ENCODE measurements at regions not wholly inside any gene's neighbourhood (a gene's known extent, or its start where the extent isn't known, plus 50 kb on each side); places are given as distances from the start of the nearest gene placed in this dataset.

DNA sequence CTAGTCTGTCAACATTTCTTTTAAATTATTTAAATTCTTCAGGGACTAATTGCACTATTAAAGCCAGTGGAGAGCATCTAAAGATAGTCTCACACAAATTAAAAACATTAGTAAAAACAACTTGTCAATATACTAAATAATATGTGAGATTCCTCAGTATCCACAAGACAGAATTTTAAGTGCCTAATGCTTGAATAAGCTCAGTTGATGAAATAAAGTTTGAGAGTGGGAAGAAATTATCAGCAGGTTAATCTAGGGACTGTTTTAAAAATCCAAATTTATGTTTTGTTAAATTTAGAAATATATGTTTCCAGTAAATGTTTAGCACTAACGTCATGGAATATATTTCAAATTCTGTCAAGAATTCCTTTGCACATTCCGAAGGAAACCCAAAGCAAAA, 105.2 kb downstream of the SLC41A2 start:
- TF ChIP-seq POLR2A (IDR thresholded peaks at IDR 0.05; ENCODE audit: low read length) (no peak), GATA1 (IDR thresholded peaks at IDR 0.05; ENCODE audit: low read depth, low read length) (no peak)

All from erythroblast (primary cell).